Heart left ventricle (tissue), 16 donors: ENCODE measurements at regions not wholly inside any gene's neighbourhood (a gene's known extent, or its start where the extent isn't known, plus 50 kb on each side); places are given as distances from the start of the nearest gene placed in this dataset.

Experiments used
- ATAC-seq, 4 donors: fragments of 200-7000 bp; cut with Tn5 transposase; one replicate each; pipeline ENCODE4 v1.9.1; 2020 to 2022; ENCODE audit warnings: moderate library complexity in 4 of 4, mild to moderate bottlenecking in 3 of 4, moderate number of reproducible peaks in 1 of 4
- DNase-seq, 5 donors: peaks; one replicate each; pipeline ENCODE4 v3.0.0-alpha.2; 2020
- H3K27ac ChIP-seq, 12 donors: fragments of 200-600 bp; sonication (generic) in 4 of 12; one replicate each; pipeline versions ENCODE4 v1.5.0 to v1.8.0; 2016 to 2022; ENCODE audit warnings: mild to moderate bottlenecking in 2 of 12
- H3K27me3 ChIP-seq, 9 donors: fragments of 200-600 bp; sonication (generic) in 2 of 9; one replicate each; pipeline versions ENCODE4 v1.5.1 to v1.8.0; 2016 to 2022; ENCODE audit warnings: mild to moderate bottlenecking in 3 of 9
- H3K36me3 ChIP-seq, 9 donors: fragments of 200-600 bp; sonication (generic) in 2 of 9; one replicate each; pipeline versions ENCODE4 v1.5.0 to v1.8.0; 2018 to 2022; ENCODE audit warnings: mild to moderate bottlenecking in 2 of 9
- H3K4me1 ChIP-seq, 12 donors: fragments of 200-600 bp; sonication (generic) in 4 of 12; one replicate each; pipeline versions ENCODE4 v1.5.0 to v1.8.0; 2016 to 2022; ENCODE audit warnings: mild to moderate bottlenecking in 3 of 12
- H3K4me3 ChIP-seq, 12 donors: fragments of 200-600 bp; sonication (generic) in 4 of 12; one replicate each; pipeline versions ENCODE4 v1.5.0 to v1.8.0; 2017 to 2022; ENCODE audit warnings: mild to moderate bottlenecking in 9 of 12, moderate library complexity in 4 of 12
- H3K9me3 ChIP-seq, 12 donors: fragments of 200-600 bp; sonication (generic) in 4 of 12; one replicate each; pipeline versions ENCODE4 v1.5.0 to v1.8.0; 2016 to 2022; ENCODE audit warnings: mild to moderate bottlenecking in 1 of 12
- POLR2A ChIP-seq, 2 donors: fragments of 450-650 bp; IDR thresholded peaks; one replicate each; pipeline ENCODE4 v1.6.1; 2017; ENCODE audit warnings: antibody characterized with exemption in 2 of 2, mild to moderate bottlenecking in 2 of 2, moderate library complexity in 2 of 2
- WGBS, 4 donors: extraction: QIAGEN DNeasy Blood & Tissue Kit in 2 of 4; methylation state at CpG; one replicate each; pipeline versions ENCODE4 v1.1.5 to v1.1.7; 2013 to 2018; 5-methylcytosine and 5-hydroxymethylcytosine counted together
- intact Hi-C, 10 donors: fragments of 100-400 bp; cut with DNase I; formaldehyde crosslinking; loops; one replicate each; pipeline versions ENCODE4 v1.11.1 to v1.14.2; 2022
- TF ChIP-seq, protein P1 (sequence below), 12 donors: fragments of 200-600 bp; sonication (generic) in 4 of 12; IDR thresholded peaks; one replicate each; pipeline versions ENCODE4 v1.5.0 to v1.8.0; 2018 to 2022; ENCODE audit warnings: antibody characterized with exemption in 12 of 12, mild to moderate bottlenecking in 5 of 12
- donor health status: ischemic (EF 13 %, LVEDD 7.1; RV severe dilation, severe dysfunction).
- donor health status: healthy with polysubstance abuse.
- donor health status: DM: no; HTN: yes; CAD: no.
- donor health status: DM: no; HTN: no; CAD: no.
- donor health status: ischemic (EF 25% LVEDD 6.9; RV normal size, moderate dysfunction).
- donor health status: ischemic (EF 25% LVEDD 5.7; RV mildly dilated, moderate dysfunction).
- donor health status: healthy.
- donor health status: DM: yes; HTN: yes; CAD: no.
- donor health status: ischemic (EF 35%, LVEDD 5.7; RV mildly dilated, moderate dysfunction).
- donor health status: nonischemic (EF 11% LVEDD 7.7; RV severe dilation, severe dysfunction).
- donor health status: DM: yes; HTN: yes; CAD: no.
- donor health status: PGD.
- donor health status: ischemic (EF 29% LVEDD 5.4; RV normal size, mild dysfunction).
- donor health status: nonischemic (EF 23%, LVEDD 6.1; RV moderate dilation, normal function).

GRCh38 chr20:57831326-57831992 is 121.6 kb upstream of the PMEPA1 start:
- 60 to 73% (median 67%) methylated on average over 9 of the region's 9 CpGs for WGBS, 4 donors
- H3K4me3 ChIP-seq, result no peak overlapping the region
- ATAC-seq, result peak; percentile 58 to 83 (median 81)

GRCh38 chr20:57830515-57830895 is 120.7 kb upstream of the PMEPA1 start:
- Histone ChIP-seq H3K36me3 (no peaks in the 10 kb centered on the region), H3K4me3 (no peak overlapping the region), H3K4me1 (peaks cover 0 to 24% (median 8%) of the 10 kb centered on the region in 12 donors), H3K27me3 (no peaks in the 10 kb centered on the region), H3K27ac (no peak overlapping the region), H3K9me3 (no peaks in the 10 kb centered on the region)
- intact Hi-C loops, result no loop called here
- WGBS, 4 donors, result 89 to 96% (median 95%) methylated on average over 12 of the region's 12 CpGs
- TF ChIP-seq, protein P1, sequence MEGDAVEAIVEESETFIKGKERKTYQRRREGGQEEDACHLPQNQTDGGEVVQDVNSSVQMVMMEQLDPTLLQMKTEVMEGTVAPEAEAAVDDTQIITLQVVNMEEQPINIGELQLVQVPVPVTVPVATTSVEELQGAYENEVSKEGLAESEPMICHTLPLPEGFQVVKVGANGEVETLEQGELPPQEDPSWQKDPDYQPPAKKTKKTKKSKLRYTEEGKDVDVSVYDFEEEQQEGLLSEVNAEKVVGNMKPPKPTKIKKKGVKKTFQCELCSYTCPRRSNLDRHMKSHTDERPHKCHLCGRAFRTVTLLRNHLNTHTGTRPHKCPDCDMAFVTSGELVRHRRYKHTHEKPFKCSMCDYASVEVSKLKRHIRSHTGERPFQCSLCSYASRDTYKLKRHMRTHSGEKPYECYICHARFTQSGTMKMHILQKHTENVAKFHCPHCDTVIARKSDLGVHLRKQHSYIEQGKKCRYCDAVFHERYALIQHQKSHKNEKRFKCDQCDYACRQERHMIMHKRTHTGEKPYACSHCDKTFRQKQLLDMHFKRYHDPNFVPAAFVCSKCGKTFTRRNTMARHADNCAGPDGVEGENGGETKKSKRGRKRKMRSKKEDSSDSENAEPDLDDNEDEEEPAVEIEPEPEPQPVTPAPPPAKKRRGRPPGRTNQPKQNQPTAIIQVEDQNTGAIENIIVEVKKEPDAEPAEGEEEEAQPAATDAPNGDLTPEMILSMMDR (IDR thresholded peaks at IDR 0.05), result no peak
- no peak for TF ChIP-seq POLR2A (IDR thresholded peaks at IDR 0.05)
- DNase-seq (no peak), ATAC-seq (no peak)

More at GRCh38 chr20:57831326-57831992, 121.6 kb upstream of the PMEPA1 start:
- peak in 1 of 5 donors; percentile 37 for DNase-seq
- Histone ChIP-seq H3K9me3 (no peaks in the 10 kb centered on the region), H3K4me1 (peaks cover 0 to 14% (median 8%) of the 10 kb centered on the region in 12 donors), H3K27ac (peak overlapping the region in 6 of 12 donors; percentile 11 to 53 (median 25)), H3K27me3 (no peaks in the 10 kb centered on the region), H3K36me3 (no peaks in the 10 kb centered on the region)
- TF ChIP-seq POLR2A (IDR thresholded peaks at IDR 0.05), result no peak
- TF ChIP-seq, protein P1 (IDR thresholded peaks at IDR 0.05), result no peak
- intact Hi-C loops, result no loop called here

- 76 to 93% (median 90%) methylated on average over 7 to 9 of the region's 9 CpGs for WGBS, 4 donors
- Histone ChIP-seq H3K4me3 (no peak overlapping the region), H3K27ac (no peak overlapping the region), H3K9me3 (no peaks in the 10 kb centered on the region), H3K4me1 (peaks cover 0 to 25% (median 8%) of the 10 kb centered on the region in 12 donors), H3K27me3 (no peaks in the 10 kb centered on the region), H3K36me3 (no peaks in the 10 kb centered on the region)
- no peak for DNase-seq
- no peak for TF ChIP-seq POLR2A (IDR thresholded peaks at IDR 0.05)
- TF ChIP-seq, protein P1 (IDR thresholded peaks at IDR 0.05), result no peak
- ATAC-seq, result no peak
- intact Hi-C loops, result no loop called here
Observed at GRCh38 chr20:57829805-57830514, 120.1 kb upstream of the PMEPA1 start.

DNA sequence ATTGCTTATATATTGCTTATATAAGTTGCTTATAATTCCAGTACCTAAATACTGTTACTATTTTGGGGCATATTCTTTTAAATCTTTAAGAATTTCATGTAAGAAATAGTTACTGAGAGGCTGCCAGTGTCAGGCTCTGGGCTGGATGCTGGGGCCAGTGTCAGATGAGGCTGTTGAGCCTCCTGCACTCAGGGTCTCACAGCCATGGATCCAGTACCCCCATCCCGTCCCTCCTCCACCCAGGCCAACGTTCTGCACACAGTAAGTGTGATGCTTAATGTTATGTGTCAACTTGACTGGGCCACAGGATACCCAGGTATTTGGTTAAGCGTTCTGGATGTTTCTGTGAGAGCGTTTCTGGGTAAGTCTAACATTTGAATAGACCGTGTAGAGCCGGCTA is 119.5 kb upstream of the PMEPA1 start:
- WGBS, 4 donors, result 87 to 91% (median 90%) methylated on average over 6 of the region's 6 CpGs
- intact Hi-C loops, result no loop called here

More for the DNA sequence above, 119.5 kb upstream of the PMEPA1 start:
- TF ChIP-seq, protein P1 (IDR thresholded peaks at IDR 0.05), result no peak
- no peak for TF ChIP-seq POLR2A (IDR thresholded peaks at IDR 0.05)
- no peak overlapping the region for H3K4me3 ChIP-seq
- no peaks in the 10 kb centered on the region for H3K9me3 ChIP-seq
- DNase-seq (no peak), ATAC-seq (no peak)
- H3K27ac ChIP-seq, result no peak overlapping the region
- no peaks in the 10 kb centered on the region for H3K36me3 ChIP-seq
- H3K4me1 ChIP-seq, result peaks cover 0 to 25% (median 8%) of the 10 kb centered on the region in 12 donors
- no peaks in the 10 kb centered on the region for H3K27me3 ChIP-seq
